ENCODE measurements at regions not wholly inside any gene's neighbourhood (a gene's known extent, or its start where the extent isn't known, plus 50 kb on each side); places are given as distances from the start of the nearest gene placed in this dataset.

GRCh38 chr3:132784502-132785025, 62.4 kb upstream of the NPHP3 start:
- DNase-seq (ENCODE audit: low read depth) = no peak
- TF ChIP-seq CTCF (IDR thresholded peaks at IDR 0.05; ENCODE audit: insufficient read depth, low read depth, low read length, missing control alignments) = no peak
- H3K4me3 ChIP-seq (ENCODE audit: low read depth, low read length) = no peak overlapping the region

GRCh38 chr3:132783152-132783551, 60.9 kb upstream of the NPHP3 start:
- no peak for DNase-seq (ENCODE audit: low read depth)
- H3K4me3 ChIP-seq (ENCODE audit: low read depth, low read length) = no peak overlapping the region
- no peak for TF ChIP-seq CTCF (IDR thresholded peaks at IDR 0.05; ENCODE audit: insufficient read depth, low read depth, low read length, missing control alignments)

GRCh38 chr3:132781922-132782321, 59.7 kb upstream of the NPHP3 start:
- TF ChIP-seq CTCF (IDR thresholded peaks at IDR 0.05; ENCODE audit: insufficient read depth, low read depth, low read length, missing control alignments) = no peak
- DNase-seq (ENCODE audit: low read depth) = peak; percentile 8
- H3K4me3 ChIP-seq (ENCODE audit: low read depth, low read length) = no peak overlapping the region

- TF ChIP-seq CTCF (IDR thresholded peaks at IDR 0.05; ENCODE audit: insufficient read depth, low read depth, low read length, missing control alignments) = no peak
- H3K4me3 ChIP-seq (ENCODE audit: low read depth, low read length) = no peak overlapping the region
- no peak for DNase-seq (ENCODE audit: low read depth)
Measured at GRCh38 chr3:132777171-132777570, 55.0 kb upstream of the NPHP3 start.

GRCh38 chr3:132773071-132773619, 50.9 kb upstream of the NPHP3 start:
- no peak overlapping the region for H3K4me3 ChIP-seq (ENCODE audit: low read depth, low read length)
- TF ChIP-seq CTCF (IDR thresholded peaks at IDR 0.05; ENCODE audit: insufficient read depth, low read depth, low read length, missing control alignments) = no peak
- DNase-seq (ENCODE audit: low read depth) = no peak

- no peak overlapping the region for H3K4me3 ChIP-seq (ENCODE audit: low read depth, low read length)
- DNase-seq (ENCODE audit: low read depth) = no peak
- TF ChIP-seq CTCF (IDR thresholded peaks at IDR 0.05; ENCODE audit: insufficient read depth, low read depth, low read length, missing control alignments) = no peak
Measured at GRCh38 chr3:132772252-132772651, 50.0 kb upstream of the NPHP3 start.
